Mucosa of descending colon (tissue), 3 donors: ENCODE measurements at regions not wholly inside any gene's neighbourhood (a gene's known extent, or its start where the extent isn't known, plus 50 kb on each side); places are given as distances from the start of the nearest gene placed in this dataset.

ENCODE experiments used
- ATAC-seq: fragments of 200-7000 bp; cut with Tn5 transposase; one replicate; pipeline ENCODE4 v1.9.1; 2020; ENCODE audit warnings: mild to moderate bottlenecking, moderate library complexity
- DNase-seq, 3 donors: peaks; one replicate each; pipeline ENCODE4 v3.0.0-alpha.2; 2020
- H3K36me3 ChIP-seq: fragments of 200-600 bp; one replicate; pipeline ENCODE4 v1.8.0; 2021; ENCODE audit warnings: low read depth, mild to moderate bottlenecking
- H3K4me1 ChIP-seq: fragments of 200-600 bp; one replicate; pipeline ENCODE4 v1.8.0; 2021; ENCODE audit warnings: low read depth, mild to moderate bottlenecking
- H3K4me3 ChIP-seq: fragments of 200-600 bp; one replicate; pipeline ENCODE4 v1.8.0; 2021; ENCODE audit warnings: mild to moderate bottlenecking
- H3K9me3 ChIP-seq: fragments of 200-600 bp; one replicate; pipeline ENCODE4 v1.8.0; 2021; ENCODE audit warnings: mild to moderate bottlenecking
- CTCF ChIP-seq: fragments of 200-600 bp; IDR thresholded peaks from one replicate; pipeline ENCODE4 v1.8.0; 2022; ENCODE audit warnings: antibody characterized with exemption, mild to moderate bottlenecking
- intact Hi-C, 2 donors: fragments of 100-400 bp; cut with DNase I in 1 of 2; cut with micrococcal nuclease in 1 of 2; formaldehyde crosslinking; loops; one replicate each; pipeline versions ENCODE4 v1.11.0 to v1.11.1; 2022; cut with DNase I, micrococcal nuclease
- donor health status: DM: no; HTN: no; CAD: no; lungs with moderate emphysema.
- donor health status: DM: no; HTN: no; CAD: no.
- donor health status: DM: no; HTN: yes; CAD: no.

- TF ChIP-seq CTCF = no peak
Measured at GRCh38 chr11:130798801-130799200, 117.5 kb downstream of the SNX19 start.

GRCh38 chr11:130801333-130802122, 114.8 kb downstream of the SNX19 start:
- no peaks in the 10 kb centered on the region for H3K4me1 ChIP-seq
- ATAC-seq (no peak), DNase-seq (no peak)
- H3K9me3 ChIP-seq = no peaks in the 10 kb centered on the region
- H3K36me3 ChIP-seq = no peaks in the 10 kb centered on the region
- no peak for TF ChIP-seq CTCF
- intact Hi-C loops = no loop called here
- no peak overlapping the region for H3K4me3 ChIP-seq

More at GRCh38 chr11:130798801-130799200, 117.5 kb downstream of the SNX19 start:
- H3K4me1 ChIP-seq = no peaks in the 10 kb centered on the region
- intact Hi-C loops = no loop called here
- no peaks in the 10 kb centered on the region for H3K36me3 ChIP-seq
- DNase-seq (no peak), ATAC-seq (no peak)
- H3K4me3 ChIP-seq = no peak overlapping the region
- H3K9me3 ChIP-seq = no peaks in the 10 kb centered on the region

- intact Hi-C loops = no loop called here
- H3K36me3 ChIP-seq = no peaks in the 10 kb centered on the region
- no peak overlapping the region for H3K4me3 ChIP-seq
- ATAC-seq (no peak), DNase-seq (no peak)
- H3K9me3 ChIP-seq = no peaks in the 10 kb centered on the region
- no peak for TF ChIP-seq CTCF
- H3K4me1 ChIP-seq = no peaks in the 10 kb centered on the region
Measured at GRCh38 chr11:130802567-130802966, 113.7 kb downstream of the SNX19 start.

- no peak for TF ChIP-seq CTCF
- Histone ChIP-seq H3K4me1 (no peaks in the 10 kb centered on the region), H3K36me3 (no peaks in the 10 kb centered on the region), H3K4me3 (no peak overlapping the region), H3K9me3 (no peaks in the 10 kb centered on the region)
- ATAC-seq (no peak), DNase-seq (no peak)
- intact Hi-C loops = no loop called here
Measured at GRCh38 chr11:130804306-130805076, 111.8 kb downstream of the SNX19 start.

- no peaks in the 10 kb centered on the region for H3K36me3 ChIP-seq
- H3K4me3 ChIP-seq = no peak overlapping the region
- no peak for TF ChIP-seq CTCF
- ATAC-seq (no peak), DNase-seq (no peak)
- no peaks in the 10 kb centered on the region for H3K4me1 ChIP-seq
- H3K9me3 ChIP-seq = no peaks in the 10 kb centered on the region
- intact Hi-C loops = no loop called here
Measured at GRCh38 chr11:130806746-130807145, 109.5 kb downstream of the SNX19 start.
